HTR-8/SVneo (cell line): ENCODE measurements at regions not wholly inside any gene's neighbourhood (a gene's known extent, or its start where the extent isn't known, plus 50 kb on each side); places are given as distances from the start of the nearest gene placed in this dataset.
"Not testable (repeated sequence)": the region's sequence is repeated elsewhere in the genome, so short reads cannot be mapped to it uniquely, and the experiment has no call there.

Experiments
- DNase-seq: peaks from one replicate; pipeline ENCODE4 v3.0.0; 2011; ENCODE audit warnings: low spot score, mixed read lengths; ENCODE audit not compliant: insufficient read length
- FAIRE-seq: peaks from 2 replicates; lab custom pipeline; 2011; peaks lifted over from hg19 to GRCh38; lab: Jason Lieb, UNC

DNA sequence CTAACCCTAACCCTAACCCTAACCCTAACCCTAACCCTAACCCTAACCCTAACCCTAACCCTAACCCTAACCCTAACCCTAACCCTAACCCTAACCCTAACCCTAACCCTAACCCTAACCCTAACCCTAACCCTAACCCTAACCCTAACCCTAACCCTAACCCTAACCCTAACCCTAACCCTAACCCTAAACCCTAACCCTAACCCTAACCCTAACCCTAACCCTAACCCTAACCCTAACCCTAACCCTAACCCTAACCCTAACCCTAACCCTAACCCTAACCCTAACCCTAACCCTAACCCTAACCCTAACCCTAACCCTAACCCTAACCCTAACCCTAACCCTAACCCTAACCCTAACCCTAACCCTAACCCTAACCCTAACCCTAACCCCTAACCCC lies 80.6 kb upstream of the PLEKHG4B start:
- not testable (repeated sequence) for DNase-seq, FAIRE-seq

DNA sequence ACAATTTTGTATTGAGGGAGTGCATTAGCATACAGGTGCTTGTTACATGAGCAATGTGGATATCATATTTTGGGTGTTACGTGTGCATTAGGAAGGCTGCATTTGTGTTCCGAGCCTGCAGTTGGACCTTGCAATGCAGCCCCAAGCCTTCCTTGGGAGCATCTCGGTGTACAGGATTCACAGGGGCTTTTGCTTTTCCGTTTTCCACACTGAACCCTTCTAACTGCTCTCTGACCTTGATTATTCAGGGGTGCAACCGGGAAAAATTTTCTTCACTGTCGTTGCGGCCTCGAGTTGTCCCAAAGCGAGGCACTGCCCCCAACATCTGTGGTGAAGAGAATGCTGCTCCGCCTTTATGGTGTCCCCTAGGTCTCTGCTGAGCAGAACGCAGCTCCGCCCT lies 80.1 kb upstream of the PLEKHG4B start:
- FAIRE-seq (no peak), DNase-seq (no peak)

DNA sequence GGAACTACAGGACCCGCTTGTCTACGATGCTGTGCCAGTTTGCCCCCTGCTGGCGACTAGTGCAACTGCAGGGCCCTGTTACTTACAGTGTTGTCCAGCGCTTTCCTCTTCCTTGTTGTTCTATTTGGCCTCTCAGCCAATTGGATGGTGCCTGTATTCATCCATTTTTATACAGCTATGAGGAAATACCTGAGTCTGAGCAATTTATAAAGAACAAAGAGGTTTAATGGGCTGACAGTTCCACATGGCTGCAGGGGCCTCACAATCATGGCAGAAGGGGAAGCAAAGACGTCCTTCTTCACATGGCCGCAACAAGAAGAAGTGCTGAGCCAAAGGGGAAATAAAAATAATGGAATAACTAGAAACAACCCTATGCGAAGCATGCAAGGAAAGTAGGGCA lies 78.7 kb upstream of the PLEKHG4B start:
- no peak for FAIRE-seq

DNA sequence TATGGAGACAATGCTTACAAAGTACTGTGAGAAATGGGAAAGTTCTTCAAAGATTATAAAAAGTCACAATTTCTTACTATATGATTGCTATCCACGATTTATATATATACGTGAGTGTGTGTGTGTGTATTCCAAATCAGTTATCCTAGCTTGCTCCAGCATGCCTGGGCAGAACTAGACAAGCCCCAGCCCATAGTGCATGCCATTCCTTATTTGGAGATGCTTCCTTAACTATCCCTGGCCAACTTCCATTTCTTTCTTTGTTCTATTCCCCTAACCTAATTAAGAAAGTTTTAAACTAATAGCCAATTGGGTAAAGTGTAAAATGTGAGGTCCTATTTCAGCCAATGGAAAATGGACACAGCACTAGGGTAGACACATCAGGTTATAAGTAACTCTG lies 77.3 kb upstream of the PLEKHG4B start:
- not testable (repeated sequence) for DNase-seq, FAIRE-seq

More for the DNA sequence above, 78.7 kb upstream of the PLEKHG4B start:
- DNase-seq = no peak

DNA sequence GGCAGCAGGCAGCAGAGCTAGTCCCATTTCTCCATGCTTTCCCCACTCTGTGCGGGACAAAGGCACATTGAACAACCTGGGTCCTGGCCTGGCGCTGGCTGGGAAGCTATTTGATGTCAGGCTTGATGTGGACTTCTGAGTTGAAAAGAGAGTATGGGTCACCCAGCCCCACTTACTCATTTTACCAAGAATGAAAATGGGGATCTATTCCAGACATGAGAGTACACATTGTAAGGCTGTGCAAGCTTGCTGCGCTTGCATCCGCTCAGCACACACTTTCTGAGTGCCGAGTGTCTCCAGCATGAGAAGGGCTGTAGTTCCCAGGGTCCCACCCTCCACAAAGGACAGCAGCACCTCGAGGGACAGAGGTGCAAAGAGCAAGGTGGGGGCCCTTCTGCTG lies 71.7 kb upstream of the PLEKHG4B start:
- not testable (repeated sequence) for FAIRE-seq

GRCh38 chr5:21654-22233 lies 70.2 kb upstream of the PLEKHG4B start:
- FAIRE-seq (no peak), DNase-seq (peak; percentile 47)

More for the DNA sequence above, 71.7 kb upstream of the PLEKHG4B start:
- DNase-seq = not testable (repeated sequence)

DNA sequence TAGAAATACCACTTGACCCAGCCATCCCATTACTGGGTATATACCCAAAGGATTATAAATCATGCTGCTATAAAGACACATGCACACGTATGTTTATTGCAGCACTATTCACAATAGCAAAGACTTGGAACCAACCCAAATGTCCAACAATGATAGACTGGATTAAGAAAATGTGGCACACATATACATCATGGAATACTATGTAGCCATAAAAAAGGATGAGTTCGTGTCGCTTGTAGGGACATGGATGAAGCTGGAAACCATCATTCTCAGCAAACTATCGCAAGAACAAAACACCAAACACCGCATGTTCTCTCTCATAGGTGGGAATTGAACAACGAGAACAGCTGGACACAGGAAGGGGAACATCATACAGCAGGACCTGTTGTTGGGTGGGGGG lies 68.1 kb upstream of the PLEKHG4B start:
- not testable (repeated sequence) for DNase-seq, FAIRE-seq

DNA sequence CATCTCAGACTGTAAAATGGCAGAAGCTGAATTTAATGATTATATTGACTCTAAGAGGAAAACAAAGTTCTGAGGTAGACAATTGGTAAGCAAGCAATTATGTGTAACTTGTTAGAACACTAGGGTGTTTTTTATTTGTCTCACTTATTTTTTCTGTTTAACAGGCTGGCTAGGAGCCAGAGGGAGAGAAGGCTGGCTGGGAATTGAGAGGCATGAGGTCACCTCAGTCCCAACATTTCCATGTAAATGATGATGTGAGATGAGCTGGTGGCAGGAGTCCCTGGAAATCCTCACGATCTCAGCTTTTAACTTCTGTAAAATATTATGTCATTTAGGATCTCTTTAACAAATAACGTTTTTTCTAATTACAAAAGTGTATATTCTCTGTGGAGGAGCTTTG lies 66.9 kb upstream of the PLEKHG4B start:
- DNase-seq, FAIRE-seq: not testable (repeated sequence)

- FAIRE-seq (no peak), DNase-seq (no peak)
Observed at GRCh38 chr5:30131-30530, 61.8 kb upstream of the PLEKHG4B start.

GRCh38 chr5:30556-30955 lies 61.4 kb upstream of the PLEKHG4B start:
- not testable (repeated sequence) for FAIRE-seq, DNase-seq

DNA sequence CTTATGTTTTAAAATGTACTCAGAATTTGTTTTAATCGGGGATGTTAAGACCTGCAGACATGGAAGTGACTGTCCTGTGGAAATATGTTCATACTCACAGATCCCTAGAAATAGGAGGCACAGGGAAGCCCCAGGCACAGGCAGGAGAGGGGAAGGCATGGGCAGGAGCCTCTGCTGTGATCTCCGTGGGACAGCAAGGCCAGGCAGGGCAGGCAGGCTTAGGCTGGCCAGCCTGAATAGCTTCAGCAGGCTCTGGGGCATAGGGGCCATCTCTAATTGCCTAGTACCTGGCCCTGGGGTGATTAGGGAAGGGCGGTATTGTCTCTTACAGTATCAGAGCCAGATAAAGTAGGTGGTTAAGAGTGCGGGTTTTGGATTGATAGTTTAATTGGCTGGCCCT lies 59.8 kb upstream of the PLEKHG4B start:
- FAIRE-seq = no peak
- DNase-seq = no peak

GRCh38 chr5:35521-35920 lies 56.4 kb upstream of the PLEKHG4B start:
- not testable (repeated sequence) for DNase-seq, FAIRE-seq

- peak; percentile 26 for FAIRE-seq
- DNase-seq = not testable (repeated sequence)
Observed at GRCh38 chr5:37207-37606, 54.8 kb upstream of the PLEKHG4B start.

GRCh38 chr5:39979-40583 lies 51.9 kb upstream of the PLEKHG4B start:
- no peak for FAIRE-seq

More at GRCh38 chr5:39979-40583, 51.9 kb upstream of the PLEKHG4B start:
- no peak for DNase-seq
